Mesendoderm (in vitro differentiated cells): ENCODE measurements at regions not wholly inside any gene's neighbourhood (a gene's known extent, or its start where the extent isn't known, plus 50 kb on each side); places are given as distances from the start of the nearest gene placed in this dataset.

Source experiments
- DNase-seq: peaks from one replicate; pipeline ENCODE4 v3.0.0; 2013
- H2AK5ac ChIP-seq: 2 replicates; pipeline ENCODE4 v1.6.1; 2013; ENCODE audit warnings: low read length, inconsistent platforms
- H2BK120ac ChIP-seq: 2 replicates; pipeline ENCODE4 v1.6.1; 2013; ENCODE audit warnings: low read depth, mild to moderate bottlenecking, low read length, moderate library complexity, mixed read lengths
- H2BK15ac ChIP-seq: replicated peaks from 2 replicates; pipeline ENCODE4 v1.6.1; 2013; ENCODE audit warnings: low read depth, mild to moderate bottlenecking, moderate library complexity
- H2BK5ac ChIP-seq: 2 replicates; pipeline ENCODE4 v1.6.1; 2013; ENCODE audit warnings: low read length, inconsistent platforms
- H3K18ac ChIP-seq: 2 replicates; pipeline ENCODE4 v1.6.1; 2013; ENCODE audit warnings: mild to moderate bottlenecking, low read length, mixed read lengths
- H3K23ac ChIP-seq: one replicate; pipeline ENCODE4 v1.6.1; 2013; ENCODE audit warnings: low read length
- H3K27ac ChIP-seq: 2 replicates; pipeline ENCODE4 v1.5.1; 2013; ENCODE audit warnings: low read depth, mild to moderate bottlenecking, inconsistent platforms, low read length, moderate library complexity
- H3K27me3 ChIP-seq: 2 replicates; pipeline ENCODE4 v1.6.1; 2013; ENCODE audit warnings: low read length, control low read depth, mild to moderate bottlenecking, inconsistent platforms; ENCODE audit not compliant: insufficient read depth, poor library complexity
- H3K36me3 ChIP-seq: 2 replicates; pipeline ENCODE4 v1.6.1; 2013; ENCODE audit warnings: low read length, inconsistent platforms; ENCODE audit not compliant: control insufficient read depth, insufficient read depth
- H3K4ac ChIP-seq: one replicate; pipeline ENCODE4 v1.6.1; 2013; ENCODE audit warnings: low read depth, mild to moderate bottlenecking, low read length, moderate library complexity
- H3K4me1 ChIP-seq: 2 replicates; pipeline ENCODE4 v1.6.1; 2013; ENCODE audit warnings: low read depth, low read length, inconsistent platforms; ENCODE audit not compliant: control insufficient read depth
- H3K4me2 ChIP-seq: 2 replicates; pipeline ENCODE4 v1.6.1; 2013; ENCODE audit warnings: low read length
- H3K4me3 ChIP-seq: 2 replicates; pipeline ENCODE4 v1.5.1; 2013; ENCODE audit warnings: mild to moderate bottlenecking, low read length
- H3K56ac ChIP-seq: one replicate; pipeline ENCODE4 v1.6.1; 2013; ENCODE audit warnings: low read length
- H3K79me1 ChIP-seq: 2 replicates; pipeline ENCODE4 v1.6.1; 2013; ENCODE audit warnings: low read length, inconsistent platforms
- H3K79me2 ChIP-seq: 2 replicates; pipeline ENCODE4 v1.6.1; 2013; ENCODE audit warnings: mild to moderate bottlenecking, low read length; ENCODE audit not compliant: control insufficient read depth, insufficient read depth
- H3K9ac ChIP-seq: 2 replicates; pipeline ENCODE4 v1.6.1; 2013; ENCODE audit warnings: low read length, inconsistent platforms
- H4K5ac ChIP-seq: one replicate; pipeline ENCODE4 v1.6.1; 2013; ENCODE audit warnings: low read length
- H4K8ac ChIP-seq: one replicate; pipeline ENCODE4 v1.6.1; 2013; ENCODE audit warnings: low read depth, mild to moderate bottlenecking, control low read depth, low read length, moderate library complexity
- WGBS: extraction: QIAGEN DNeasy Blood & Tissue Kit; methylation state at CpG from one replicate; pipeline ENCODE4 v1.1.7; 2013; ENCODE audit warnings: low lambda C conversion rate, missing lambda C conversion rate; ENCODE audit not compliant: insufficient coverage; ENCODE audit errors: extremely low coverage; 5-methylcytosine and 5-hydroxymethylcytosine counted together

DNA sequence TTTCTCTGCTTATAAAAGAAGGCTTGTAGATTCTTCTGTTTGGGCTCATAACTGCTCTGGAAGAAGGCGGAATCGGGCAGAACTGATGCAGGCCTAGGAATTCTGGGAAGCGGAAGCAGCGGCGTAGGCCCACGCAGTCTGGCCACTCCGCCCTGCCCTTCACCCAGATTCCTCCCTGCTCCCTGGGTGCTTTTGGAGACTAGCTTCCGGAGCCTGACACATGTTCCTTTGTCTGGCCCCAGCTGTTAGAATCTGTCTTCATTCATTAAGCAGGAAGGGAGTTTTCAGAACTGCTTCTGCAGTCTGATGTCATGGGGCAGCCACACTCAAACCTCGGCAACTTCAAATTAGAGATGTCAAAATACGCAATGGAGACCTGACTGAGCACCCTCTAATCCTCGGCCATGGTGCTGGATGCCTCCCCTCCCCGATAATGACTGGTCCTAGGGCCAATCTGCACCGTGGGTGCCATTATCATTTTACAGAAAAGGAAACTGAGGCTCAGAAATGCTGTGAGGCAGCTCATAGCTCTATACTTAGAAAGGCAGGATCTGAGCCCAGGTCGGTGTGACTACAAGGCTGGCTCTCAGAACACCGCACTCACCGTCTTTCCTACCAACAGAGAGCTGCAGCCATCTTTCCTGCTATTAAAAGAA, 275.7 kb downstream of the MYCN start:
- no peaks in the 10 kb centered on the region for H3K27me3 ChIP-seq
- no peak overlapping the region for H3K9ac ChIP-seq
- H2BK120ac ChIP-seq = no peak overlapping the region
- no peak overlapping the region for H2BK5ac ChIP-seq
- no peak overlapping the region for H3K4ac ChIP-seq
- DNase-seq = no peak
- no peak overlapping the region for H3K27ac ChIP-seq
- WGBS = no CpG with 5 or more reads among the region's 16 CpGs
- no peaks in the 10 kb centered on the region for H3K79me1 ChIP-seq
- no peak overlapping the region for H4K8ac ChIP-seq
- no peaks in the 10 kb centered on the region for H3K4me1 ChIP-seq
- no peak overlapping the region for H2AK5ac ChIP-seq
- no peak overlapping the region for H3K4me3 ChIP-seq
- H4K5ac ChIP-seq = no peak overlapping the region
- H3K36me3 ChIP-seq = no peaks in the 10 kb centered on the region
- no peak overlapping the region for H3K4me2 ChIP-seq
- H3K23ac ChIP-seq = no peak overlapping the region
- H3K18ac ChIP-seq = no peak overlapping the region
- no peak overlapping the region for H3K56ac ChIP-seq
- no peak overlapping the region for H2BK15ac ChIP-seq
- H3K79me2 ChIP-seq = no peaks in the 10 kb centered on the region

DNA sequence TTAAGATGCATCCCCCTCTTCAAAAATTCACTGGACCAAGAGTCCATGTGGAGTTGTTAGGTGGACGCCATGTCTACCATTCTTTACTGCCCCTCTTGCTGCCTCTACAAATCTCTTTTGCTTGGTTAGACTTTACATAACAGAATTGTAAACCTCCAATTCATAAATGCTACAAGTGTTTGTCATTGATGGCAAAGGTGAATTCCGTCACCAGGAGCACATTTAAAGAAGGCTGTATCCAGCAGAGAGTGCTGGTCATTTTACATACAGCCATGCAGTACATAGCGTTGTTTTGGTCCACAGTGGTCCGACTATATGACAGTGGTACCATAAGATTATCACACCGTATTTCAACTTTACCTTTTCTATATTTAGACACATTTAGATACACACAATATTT, 274.5 kb downstream of the MYCN start:
- no peak for DNase-seq
- H4K5ac ChIP-seq = no peak overlapping the region
- H3K18ac ChIP-seq = no peak overlapping the region
- no peak overlapping the region for H2BK120ac ChIP-seq
- H3K36me3 ChIP-seq = no peaks in the 10 kb centered on the region
- no peak overlapping the region for H3K9ac ChIP-seq
- H3K79me2 ChIP-seq = no peaks in the 10 kb centered on the region
- no peak overlapping the region for H3K56ac ChIP-seq
- no peak overlapping the region for H4K8ac ChIP-seq
- no peaks in the 10 kb centered on the region for H3K27me3 ChIP-seq
- no peak overlapping the region for H3K4ac ChIP-seq
- no peak overlapping the region for H2BK15ac ChIP-seq
- H3K27ac ChIP-seq = no peak overlapping the region
- no peaks in the 10 kb centered on the region for H3K79me1 ChIP-seq
- no peak overlapping the region for H2AK5ac ChIP-seq
- H3K4me1 ChIP-seq = no peaks in the 10 kb centered on the region
- no peak overlapping the region for H2BK5ac ChIP-seq
- WGBS = no CpG with 5 or more reads among the region's 5 CpGs
- H3K23ac ChIP-seq = no peak overlapping the region
- H3K4me2 ChIP-seq = no peak overlapping the region
- no peak overlapping the region for H3K4me3 ChIP-seq

DNA sequence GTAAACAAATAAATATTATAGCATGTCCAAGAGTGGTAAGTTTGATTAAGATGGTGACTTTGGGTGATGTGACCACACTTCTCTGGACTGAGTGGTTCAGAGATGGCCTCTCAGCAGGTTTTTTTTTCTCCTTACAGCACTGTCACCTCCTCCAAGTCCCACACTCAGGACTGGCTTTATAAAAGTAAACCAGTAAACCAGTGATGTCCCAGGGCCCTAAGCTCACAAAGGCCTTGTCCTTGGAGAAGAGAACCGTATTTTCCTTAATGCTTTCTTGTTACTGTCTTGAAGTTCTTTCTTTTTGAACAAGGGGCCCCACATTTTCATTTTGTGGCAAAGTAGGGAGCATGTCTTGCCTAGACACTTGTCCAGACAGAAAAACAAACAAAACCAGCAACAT, 274.0 kb downstream of the MYCN start:
- Histone ChIP-seq H2BK5ac (no peak overlapping the region), H3K4ac (no peak overlapping the region), H3K18ac (no peak overlapping the region), H2BK15ac (no peak overlapping the region), H3K27me3 (no peaks in the 10 kb centered on the region), H3K56ac (no peak overlapping the region), H3K27ac (no peak overlapping the region), H3K4me1 (no peaks in the 10 kb centered on the region), H4K5ac (no peak overlapping the region), H3K36me3 (no peaks in the 10 kb centered on the region), H3K9ac (no peak overlapping the region), H3K79me1 (no peaks in the 10 kb centered on the region), H3K4me3 (no peak overlapping the region), H3K4me2 (no peak overlapping the region), H4K8ac (no peak overlapping the region), H3K79me2 (no peaks in the 10 kb centered on the region), H2AK5ac (no peak overlapping the region), H2BK120ac (no peak overlapping the region), H3K23ac (no peak overlapping the region)
- no peak for DNase-seq
- WGBS = no CpG with 5 or more reads among the region's 1 CpG

- no peak overlapping the region for H3K18ac ChIP-seq
- no peaks in the 10 kb centered on the region for H3K4me1 ChIP-seq
- H3K9ac ChIP-seq = no peak overlapping the region
- H2BK5ac ChIP-seq = no peak overlapping the region
- no peaks in the 10 kb centered on the region for H3K79me2 ChIP-seq
- WGBS = no CpG with 5 or more reads among the region's 6 CpGs
- H4K8ac ChIP-seq = no peak overlapping the region
- H3K56ac ChIP-seq = no peak overlapping the region
- H3K4me3 ChIP-seq = no peak overlapping the region
- H3K27ac ChIP-seq = no peak overlapping the region
- H4K5ac ChIP-seq = no peak overlapping the region
- no peak overlapping the region for H2BK120ac ChIP-seq
- H3K4ac ChIP-seq = no peak overlapping the region
- no peak overlapping the region for H3K4me2 ChIP-seq
- no peak overlapping the region for H3K23ac ChIP-seq
- H2AK5ac ChIP-seq = no peak overlapping the region
- no peaks in the 10 kb centered on the region for H3K79me1 ChIP-seq
- DNase-seq = no peak
- H3K36me3 ChIP-seq = no peaks in the 10 kb centered on the region
- no peak overlapping the region for H2BK15ac ChIP-seq
- no peaks in the 10 kb centered on the region for H3K27me3 ChIP-seq
Measured at GRCh38 chr2:16212321-16212720, 272.0 kb downstream of the MYCN start.

- no peak overlapping the region for H2BK5ac ChIP-seq
- no peak overlapping the region for H3K4ac ChIP-seq
- no peak overlapping the region for H3K18ac ChIP-seq
- no peak overlapping the region for H3K4me3 ChIP-seq
- no peaks in the 10 kb centered on the region for H3K79me1 ChIP-seq
- no peak overlapping the region for H2BK15ac ChIP-seq
- no CpG with 5 or more reads among the region's 4 CpGs for WGBS
- H2BK120ac ChIP-seq = no peak overlapping the region
- H3K79me2 ChIP-seq = no peaks in the 10 kb centered on the region
- H3K9ac ChIP-seq = no peak overlapping the region
- no peak overlapping the region for H3K56ac ChIP-seq
- no peak overlapping the region for H3K4me2 ChIP-seq
- no peaks in the 10 kb centered on the region for H3K4me1 ChIP-seq
- H3K27me3 ChIP-seq = no peaks in the 10 kb centered on the region
- no peak overlapping the region for H3K23ac ChIP-seq
- H4K5ac ChIP-seq = no peak overlapping the region
- no peak overlapping the region for H3K27ac ChIP-seq
- no peaks in the 10 kb centered on the region for H3K36me3 ChIP-seq
- no peak overlapping the region for H2AK5ac ChIP-seq
- DNase-seq = no peak
- H4K8ac ChIP-seq = no peak overlapping the region
Measured at GRCh38 chr2:16211341-16211740, 271.0 kb downstream of the MYCN start.

- H3K36me3 ChIP-seq = no peaks in the 10 kb centered on the region
- H3K4me1 ChIP-seq = no peaks in the 10 kb centered on the region
- WGBS = no CpG with 5 or more reads among the region's 2 CpGs
Measured at GRCh38 chr2:16210841-16211240, 270.5 kb downstream of the MYCN start.

More at GRCh38 chr2:16210841-16211240, 270.5 kb downstream of the MYCN start:
- Histone ChIP-seq H3K4me2 (no peak overlapping the region), H2BK5ac (no peak overlapping the region), H3K27ac (no peak overlapping the region), H3K56ac (no peak overlapping the region), H4K5ac (no peak overlapping the region), H3K23ac (no peak overlapping the region), H2AK5ac (no peak overlapping the region), H2BK120ac (no peak overlapping the region), H4K8ac (no peak overlapping the region), H3K18ac (no peak overlapping the region), H3K79me2 (no peaks in the 10 kb centered on the region), H3K79me1 (no peaks in the 10 kb centered on the region), H3K9ac (no peak overlapping the region), H3K4me3 (no peak overlapping the region), H3K4ac (no peak overlapping the region), H3K27me3 (no peaks in the 10 kb centered on the region), H2BK15ac (no peak overlapping the region)
- DNase-seq = no peak
